GM23248 (cell line): ENCODE measurements at regions not wholly inside any gene's neighbourhood (a gene's known extent, or its start where the extent isn't known, plus 50 kb on each side); places are given as distances from the start of the nearest gene placed in this dataset.
"Not testable (repeated sequence)": the region's sequence is repeated elsewhere in the genome, so short reads cannot be mapped to it uniquely, and the experiment has no call there.

Source experiments
- DNase-seq: peaks from one replicate; pipeline ENCODE4 v3.0.0-alpha.2; 2015
- H2AFZ ChIP-seq: fragments of 200-600 bp; sonication (generic); 2 replicates; pipeline ENCODE4 v1.6.1; 2016; ENCODE audit warnings: antibody characterized with exemption
- H3F3A ChIP-seq: fragments of 200-600 bp; sonication (generic); 2 replicates; pipeline ENCODE4 v1.6.1; 2016; ENCODE audit warnings: mild to moderate bottlenecking, antibody characterized with exemption, mixed run types; ENCODE audit not compliant: insufficient read depth
- H3K27ac ChIP-seq: fragments of 200-600 bp; sonication (generic); 2 replicates; pipeline ENCODE4 v1.5.1; 2016; ENCODE audit warnings: mild to moderate bottlenecking
- H3K27me3 ChIP-seq: fragments of 200-600 bp; sonication (generic); replicated peaks from 2 replicates; pipeline ENCODE4 v1.6.1; 2016; ENCODE audit warnings: mild to moderate bottlenecking; ENCODE audit not compliant: insufficient read depth
- H3K36me3 ChIP-seq: fragments of 200-600 bp; sonication (generic); 2 replicates; pipeline ENCODE4 v1.6.1; 2016; ENCODE audit warnings: low read depth, mild to moderate bottlenecking
- H3K4me1 ChIP-seq: fragments of 200-600 bp; sonication (generic); 2 replicates; pipeline ENCODE4 v1.6.1; 2016; ENCODE audit warnings: mild to moderate bottlenecking; ENCODE audit not compliant: insufficient read depth
- H3K4me2 ChIP-seq: fragments of 200-600 bp; sonication (generic); one replicate; pipeline ENCODE4 v1.6.1; 2016; ENCODE audit warnings: mild to moderate bottlenecking; ENCODE audit not compliant: unreplicated experiment
- H3K4me3 ChIP-seq: fragments of 200-600 bp; sonication (generic); 2 replicates; pipeline ENCODE4 v1.5.1; 2016; ENCODE audit warnings: mild to moderate bottlenecking
- H3K79me2 ChIP-seq: fragments of 200-600 bp; sonication (generic); 2 replicates; pipeline ENCODE4 v1.6.1; 2016; ENCODE audit warnings: mild to moderate bottlenecking; ENCODE audit not compliant: insufficient read depth
- H3K9ac ChIP-seq: fragments of 200-600 bp; sonication (generic); 2 replicates; pipeline ENCODE4 v1.6.1; 2016; ENCODE audit warnings: mild to moderate bottlenecking
- H3K9me2 ChIP-seq: fragments of 200-600 bp; sonication (generic); 2 replicates; pipeline ENCODE4 v1.6.1; 2016; ENCODE audit warnings: mixed run types, mild to moderate bottlenecking, moderate library complexity; ENCODE audit not compliant: insufficient read depth
- H3K9me3 ChIP-seq: fragments of 200-600 bp; sonication (generic); one replicate; pipeline ENCODE4 v1.6.1; 2017; ENCODE audit warnings: low read depth
- H4K20me1 ChIP-seq: fragments of 200-600 bp; sonication (generic); 2 replicates; pipeline ENCODE4 v1.6.0; 2016; ENCODE audit not compliant: insufficient read depth
- EZH2 ChIP-seq: fragments of 200-600 bp; sonication (generic); IDR thresholded peaks from 2 replicates; pipeline ENCODE4 v1.6.1; 2018; ENCODE audit warnings: antibody characterized with exemption, mild to moderate bottlenecking; ENCODE audit not compliant: insufficient read depth, poor library complexity, severe bottlenecking
- EZH2phosphoT487 ChIP-seq: fragments of 200-600 bp; sonication (generic); IDR thresholded peaks from 2 replicates; pipeline ENCODE4 v1.6.1; 2018; ENCODE audit warnings: antibody characterized with exemption, moderate library complexity, mild to moderate bottlenecking, low read depth; ENCODE audit not compliant: insufficient read depth
- WGBS, 2 experiments: methylation state at CpG; one replicate each; pipeline ENCODE4 v1.1.6; 2015 to 2017; ENCODE audit warnings: low lambda C conversion rate in 2 of 2, low coverage in 1 of 2; ENCODE audit errors: missing lambda C conversion rate in 2 of 2; 5-methylcytosine and 5-hydroxymethylcytosine counted together
- in situ Hi-C: fragments of 300-500 bp; cut with MboI; formaldehyde crosslinking; loops from 2 replicates; pipeline ENCODE4 v1.15.0; 2020

DNA sequence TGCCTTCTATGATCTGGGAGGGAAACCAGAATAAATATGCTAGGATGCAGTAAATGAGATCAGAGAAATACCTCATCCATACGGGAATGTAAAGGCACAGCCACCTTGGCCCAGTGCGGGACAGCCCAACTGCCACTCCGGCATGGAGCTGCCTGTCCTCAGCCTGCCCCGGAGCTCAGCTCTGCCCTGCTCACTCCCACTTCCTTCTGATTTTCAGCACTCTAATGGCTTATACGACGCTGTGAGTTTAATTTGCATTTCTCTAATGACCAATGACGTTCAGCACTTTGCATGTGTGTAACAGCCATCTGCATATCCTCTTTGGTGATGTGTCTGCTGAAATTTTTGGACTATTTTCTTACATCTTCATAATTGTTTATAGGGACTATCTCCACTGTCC lies 172.5 kb upstream of the RAB6C start:
- TF ChIP-seq EZH2 (no peak), EZH2phosphoT487 (no peak)
- no peaks in the 10 kb centered on the region; the same call in 1 of the 2 replicates for H3K27me3 ChIP-seq
- no peaks in the 10 kb centered on the region for H3K79me2 ChIP-seq
- no peak overlapping the region for H3K27ac ChIP-seq
- no peak overlapping the region for H3K4me2 ChIP-seq
- H3K36me3 ChIP-seq: no peaks in the 10 kb centered on the region
- H3K9me2 ChIP-seq: no peaks in the 10 kb centered on the region
- in situ Hi-C loops: no loop called here
- H3K4me1 ChIP-seq: peaks cover 12% of the 10 kb centered on the region
- H2AFZ ChIP-seq: no peak overlapping the region
- H3F3A ChIP-seq: peaks cover 18% of the 10 kb centered on the region
- no peaks in the 10 kb centered on the region for H3K9me3 ChIP-seq
- no peaks in the 10 kb centered on the region for H4K20me1 ChIP-seq
- no peak overlapping the region for H3K4me3 ChIP-seq
- no peak overlapping the region for H3K9ac ChIP-seq
- DNase-seq: no peak
- 13 to 20% methylated on average over 7 of the region's 7 CpGs for WGBS, 2 experiments

DNA sequence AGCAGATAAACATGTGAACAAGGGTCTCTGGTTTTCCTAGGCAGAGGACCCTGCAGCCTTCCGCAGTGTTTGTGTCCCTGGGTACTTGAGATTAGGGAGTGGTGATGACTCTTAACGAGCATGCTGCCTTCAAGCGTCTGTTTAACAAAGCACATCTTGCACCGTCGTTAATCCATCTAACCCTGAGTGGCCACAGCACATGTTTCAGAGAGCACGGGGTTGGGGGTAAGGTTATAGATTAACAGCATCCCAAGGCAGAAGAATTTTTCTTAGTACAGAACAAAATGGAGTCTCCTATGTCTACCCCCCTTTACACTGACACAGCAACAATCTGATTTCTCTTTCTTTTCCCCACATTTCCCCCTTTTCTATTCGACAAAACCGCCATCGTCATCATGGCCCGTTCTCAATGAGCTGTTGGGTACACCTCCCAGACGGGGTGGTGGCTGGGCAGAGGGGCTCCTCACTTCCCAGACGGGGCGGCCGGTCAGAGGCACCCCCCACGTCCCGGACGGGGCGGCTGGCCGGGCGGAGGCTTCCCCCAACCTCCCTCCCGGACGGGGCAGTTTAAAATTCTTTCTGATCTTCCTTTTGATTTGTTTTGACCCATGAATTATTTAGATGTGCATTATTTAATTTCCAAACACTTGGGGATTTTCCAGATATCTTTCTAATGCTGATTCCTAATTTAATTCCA lies 171.7 kb upstream of the RAB6C start:
- H4K20me1 ChIP-seq, H3K27ac ChIP-seq, H3K27me3 ChIP-seq, H2AFZ ChIP-seq, H3K4me3 ChIP-seq, H3K9me2 ChIP-seq, H3K4me1 ChIP-seq, H3K9ac ChIP-seq, H3K36me3 ChIP-seq, in situ Hi-C loops, H3K9me3 ChIP-seq, H3K79me2 ChIP-seq, H3K4me2 ChIP-seq, DNase-seq: not testable (repeated sequence)
- WGBS, 2 experiments: 66 to 70% methylated on average over 10 to 22 of the region's 22 CpGs
- peaks cover 11% of the 10 kb centered on the region; the same call in 1 of the 2 replicates for H3F3A ChIP-seq

DNA sequence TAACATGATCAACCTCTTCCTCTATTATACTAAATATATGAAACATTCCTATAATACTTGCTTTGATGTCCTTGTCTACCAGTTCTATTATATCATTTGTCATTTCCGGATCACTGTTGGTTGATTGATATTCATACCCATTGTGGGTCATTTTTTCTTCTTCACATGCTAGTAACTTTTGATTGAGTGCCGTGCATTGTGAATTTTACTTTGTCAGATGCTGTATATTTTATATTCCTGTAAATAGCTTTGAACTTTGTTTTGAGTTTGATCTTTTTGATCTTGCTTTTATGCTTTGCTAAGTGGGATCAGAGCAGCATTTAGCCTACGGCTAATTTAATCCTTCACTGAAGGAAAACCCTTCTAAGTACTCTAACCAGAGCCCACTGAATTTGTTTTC lies 168.9 kb upstream of the RAB6C start:
- Histone ChIP-seq H3K79me2 (no peaks in the 10 kb centered on the region), H3K36me3 (no peaks in the 10 kb centered on the region), H3F3A (no peaks in the 10 kb centered on the region), H4K20me1 (no peaks in the 10 kb centered on the region), H2AFZ (no peak overlapping the region), H3K27ac (no peak overlapping the region), H3K9ac (no peak overlapping the region), H3K27me3 (no peaks in the 10 kb centered on the region; the same call in 1 of the 2 replicates), H3K4me2 (no peak overlapping the region), H3K9me3 (no peaks in the 10 kb centered on the region), H3K4me3 (no peak overlapping the region), H3K4me1 (no peaks in the 10 kb centered on the region), H3K9me2 (no peaks in the 10 kb centered on the region)
- TF ChIP-seq EZH2: no peak
- WGBS, 2 experiments: 50 to 57% methylated on average over 3 of the region's 3 CpGs
- DNase-seq: no peak
- in situ Hi-C loops: no loop called here

DNA sequence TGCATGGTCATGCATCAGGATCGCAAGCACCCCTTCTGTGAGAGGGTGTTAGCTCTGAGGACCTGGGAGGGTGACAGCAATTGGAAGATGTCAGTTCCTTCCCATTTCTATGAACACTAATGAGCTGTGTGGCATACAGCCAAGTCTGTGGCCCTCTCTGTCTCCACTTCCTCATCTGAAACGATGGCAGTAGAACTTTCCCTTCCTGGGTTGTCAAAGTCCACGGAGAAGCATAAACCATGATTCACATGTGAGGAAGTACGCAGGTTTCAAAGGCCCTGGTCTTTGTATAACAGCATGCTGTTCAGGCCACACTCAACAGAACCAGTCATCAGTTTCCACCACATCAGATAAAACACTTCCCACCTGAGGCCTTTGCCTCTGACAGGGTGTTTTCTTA lies 167.4 kb upstream of the RAB6C start:
- no peaks in the 10 kb centered on the region for H3K36me3 ChIP-seq
- 56 to 60% methylated on average over 4 of the region's 4 CpGs for WGBS, 2 experiments
- no peak for DNase-seq
- no peak overlapping the region for H2AFZ ChIP-seq
- H3K27me3 ChIP-seq: no peaks in the 10 kb centered on the region; the same call in 1 of the 2 replicates
- no peak overlapping the region for H3K9ac ChIP-seq
- in situ Hi-C loops: no loop called here
- no peaks in the 10 kb centered on the region for H3F3A ChIP-seq
- no peak for TF ChIP-seq EZH2
- no peak for TF ChIP-seq EZH2phosphoT487
- no peak overlapping the region for H3K4me2 ChIP-seq
- H3K4me1 ChIP-seq: no peaks in the 10 kb centered on the region
- H4K20me1 ChIP-seq: no peaks in the 10 kb centered on the region
- H3K27ac ChIP-seq: no peak overlapping the region
- H3K4me3 ChIP-seq: no peak overlapping the region
- no peaks in the 10 kb centered on the region for H3K9me3 ChIP-seq
- no peaks in the 10 kb centered on the region for H3K9me2 ChIP-seq
- no peaks in the 10 kb centered on the region for H3K79me2 ChIP-seq

DNA sequence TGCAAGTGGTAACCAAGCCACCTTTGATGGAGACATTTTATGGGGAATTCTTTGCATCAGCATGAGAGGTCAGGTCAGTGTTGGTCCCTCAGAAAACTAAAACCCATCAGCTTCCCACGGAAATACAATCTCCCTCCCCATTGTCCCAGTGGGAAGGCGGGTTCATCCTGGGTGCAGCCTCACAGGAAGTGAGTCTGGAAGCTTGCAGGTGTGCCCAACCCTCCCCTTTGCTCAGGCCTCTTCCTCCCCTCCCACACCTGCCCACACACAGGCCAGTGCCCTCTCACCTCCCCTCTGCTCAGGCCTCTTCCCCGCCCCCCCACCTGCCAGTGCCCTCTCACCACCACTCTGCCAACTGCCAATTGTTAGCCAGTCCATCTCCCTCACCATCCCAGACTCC lies 166.8 kb upstream of the RAB6C start:
- H3K9ac ChIP-seq: no peak overlapping the region
- in situ Hi-C loops: no loop called here

More for the DNA sequence above, 166.8 kb upstream of the RAB6C start:
- no peaks in the 10 kb centered on the region for H3K9me3 ChIP-seq
- TF ChIP-seq EZH2phosphoT487 (no peak), EZH2 (no peak)
- H3K27ac ChIP-seq: no peak overlapping the region
- H3F3A ChIP-seq: no peaks in the 10 kb centered on the region
- H3K27me3 ChIP-seq: no peaks in the 10 kb centered on the region; the same call in 1 of the 2 replicates
- H4K20me1 ChIP-seq: no peaks in the 10 kb centered on the region
- H3K36me3 ChIP-seq: no peaks in the 10 kb centered on the region
- H3K9me2 ChIP-seq: no peaks in the 10 kb centered on the region
- no peak overlapping the region for H3K4me2 ChIP-seq
- H3K4me3 ChIP-seq: no peak overlapping the region
- 52 to 67% methylated on average over 3 of the region's 3 CpGs for WGBS, 2 experiments
- no peaks in the 10 kb centered on the region for H3K79me2 ChIP-seq
- DNase-seq: no peak
- H3K4me1 ChIP-seq: no peaks in the 10 kb centered on the region
- no peak overlapping the region for H2AFZ ChIP-seq
